GM13977 (cell line): ENCODE measurements at regions not wholly inside any gene's neighbourhood (a gene's known extent, or its start where the extent isn't known, plus 50 kb on each side); places are given as distances from the start of the nearest gene placed in this dataset.

Experiments
- DNase-seq: peaks from one replicate; pipeline ENCODE4 v3.0.0; 2012; ENCODE audit warnings: low spot score
- CTCF ChIP-seq: IDR thresholded peaks from 2 replicates; pipeline ENCODE4 v1.5.1; 2012; ENCODE audit warnings: mild to moderate bottlenecking, control low read depth; ENCODE audit not compliant: insufficient read depth; ENCODE audit errors: extremely low read depth, missing control alignments
- in situ Hi-C: fragments of 300-500 bp; cut with MboI; formaldehyde crosslinking; loops from one replicate; pipeline ENCODE4 v1.12.0; 2022; ENCODE audit warnings: low sequenced_read_pairs, low pct_unique_long_range_greater_than_20kb, mixed read lengths, inconsistent platforms; ENCODE audit not compliant: unreplicated experiment

- in situ Hi-C loops: no loop called here
- no peak for TF ChIP-seq CTCF
- no peak for DNase-seq
Measured at GRCh38 chr7:33762911-33763306, 142.4 kb upstream of the BMPER start.

GRCh38 chr7:33764752-33765451, 140.4 kb upstream of the BMPER start:
- in situ Hi-C loops: no loop called here
- no peak for DNase-seq
- TF ChIP-seq CTCF: no peak

GRCh38 chr7:33766405-33766804, 138.9 kb upstream of the BMPER start:
- no peak for TF ChIP-seq CTCF
- no peak for DNase-seq
- in situ Hi-C loops: no loop called here

GRCh38 chr7:33769930-33770329, 135.4 kb upstream of the BMPER start:
- no peak for DNase-seq
- no peak for TF ChIP-seq CTCF
- in situ Hi-C loops: no loop called here

- no peak for DNase-seq
- TF ChIP-seq CTCF: no peak
- in situ Hi-C loops: no loop called here
Measured at GRCh38 chr7:33770576-33770975, 134.8 kb upstream of the BMPER start.

GRCh38 chr7:33771422-33771821, 133.9 kb upstream of the BMPER start:
- in situ Hi-C loops: no loop called here
- TF ChIP-seq CTCF: no peak
- no peak for DNase-seq
